Astrocyte (in vitro differentiated cells and primary cell): ENCODE measurements at regions not wholly inside any gene's neighbourhood (a gene's known extent, or its start where the extent isn't known, plus 50 kb on each side); places are given as distances from the start of the nearest gene placed in this dataset.

Experiments used
- CTCF ChIP-seq: IDR thresholded peaks from 2 replicates; pipeline ENCODE4 v1.5.1; 2011; ENCODE audit warnings: low read depth, mild to moderate bottlenecking, inconsistent platforms, low read length, moderate library complexity; ENCODE audit not compliant: insufficient read depth
- EZH2 ChIP-seq: IDR thresholded peaks from 2 replicates; pipeline ENCODE4 v1.6.1; 2012; ENCODE audit warnings: mild to moderate bottlenecking, low read length, inconsistent platforms; ENCODE audit not compliant: insufficient read depth

- TF ChIP-seq CTCF (no peak), EZH2 (no peak)
Observed at GRCh38 chrX:21166272-21166982, 207.8 kb upstream of the CNKSR2 start.
